ENCODE measurements at regions not wholly inside any gene's neighbourhood (a gene's known extent, or its start where the extent isn't known, plus 50 kb on each side); places are given as distances from the start of the nearest gene placed in this dataset.

- TF ChIP-seq, protein P1, sequence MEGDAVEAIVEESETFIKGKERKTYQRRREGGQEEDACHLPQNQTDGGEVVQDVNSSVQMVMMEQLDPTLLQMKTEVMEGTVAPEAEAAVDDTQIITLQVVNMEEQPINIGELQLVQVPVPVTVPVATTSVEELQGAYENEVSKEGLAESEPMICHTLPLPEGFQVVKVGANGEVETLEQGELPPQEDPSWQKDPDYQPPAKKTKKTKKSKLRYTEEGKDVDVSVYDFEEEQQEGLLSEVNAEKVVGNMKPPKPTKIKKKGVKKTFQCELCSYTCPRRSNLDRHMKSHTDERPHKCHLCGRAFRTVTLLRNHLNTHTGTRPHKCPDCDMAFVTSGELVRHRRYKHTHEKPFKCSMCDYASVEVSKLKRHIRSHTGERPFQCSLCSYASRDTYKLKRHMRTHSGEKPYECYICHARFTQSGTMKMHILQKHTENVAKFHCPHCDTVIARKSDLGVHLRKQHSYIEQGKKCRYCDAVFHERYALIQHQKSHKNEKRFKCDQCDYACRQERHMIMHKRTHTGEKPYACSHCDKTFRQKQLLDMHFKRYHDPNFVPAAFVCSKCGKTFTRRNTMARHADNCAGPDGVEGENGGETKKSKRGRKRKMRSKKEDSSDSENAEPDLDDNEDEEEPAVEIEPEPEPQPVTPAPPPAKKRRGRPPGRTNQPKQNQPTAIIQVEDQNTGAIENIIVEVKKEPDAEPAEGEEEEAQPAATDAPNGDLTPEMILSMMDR (IDR thresholded peaks at IDR 0.05; ENCODE audit: borderline replicate concordance, extremely low read depth, low read length, poor library complexity, severe bottlenecking): no peak
- no peak for TF ChIP-seq EZH2 (IDR thresholded peaks at IDR 0.05; ENCODE audit: borderline replicate concordance, low read depth, low read length, severe bottlenecking)
Observed at GRCh38 chr15:57862761-57863160, 156.2 kb downstream of the POLR2M start.
